ENCODE measurements at regions not wholly inside any gene's neighbourhood (a gene's known extent, or its start where the extent isn't known, plus 50 kb on each side); places are given as distances from the start of the nearest gene placed in this dataset.

DNA sequence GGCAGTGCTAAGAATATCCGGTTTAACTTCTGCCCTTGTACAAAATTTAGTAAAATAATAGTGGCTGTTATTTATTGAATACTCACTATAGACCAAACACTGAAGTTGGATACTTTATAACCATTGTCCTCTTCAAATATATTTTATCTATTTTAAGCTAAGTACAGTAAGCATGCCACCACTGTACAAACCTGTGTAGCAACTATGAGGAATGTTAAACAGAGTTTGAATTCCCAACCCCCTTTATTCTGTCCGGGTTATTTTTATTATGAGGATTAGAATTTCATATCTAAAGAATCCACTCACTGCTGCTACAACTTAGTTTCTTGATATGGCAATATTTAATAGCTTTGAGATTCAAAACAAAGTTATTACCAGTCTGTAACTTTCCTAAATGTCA is 203.5 kb upstream of the RBMS3 start:
- H3K27me3 ChIP-seq, result no peaks in the 10 kb centered on the region
- WGBS, result 66% methylated on average over 2 of the region's 2 CpGs
- no peak for DNase-seq (ENCODE audit: low spot score in 2 of 2)
- TF ChIP-seq POLR2A (IDR thresholded peaks at IDR 0.05) (no peak), EP300 (IDR thresholded peaks at IDR 0.05) (no peak), POLR2AphosphoS5 (IDR thresholded peaks at IDR 0.05) (no peak)
- TF ChIP-seq, protein P1, sequence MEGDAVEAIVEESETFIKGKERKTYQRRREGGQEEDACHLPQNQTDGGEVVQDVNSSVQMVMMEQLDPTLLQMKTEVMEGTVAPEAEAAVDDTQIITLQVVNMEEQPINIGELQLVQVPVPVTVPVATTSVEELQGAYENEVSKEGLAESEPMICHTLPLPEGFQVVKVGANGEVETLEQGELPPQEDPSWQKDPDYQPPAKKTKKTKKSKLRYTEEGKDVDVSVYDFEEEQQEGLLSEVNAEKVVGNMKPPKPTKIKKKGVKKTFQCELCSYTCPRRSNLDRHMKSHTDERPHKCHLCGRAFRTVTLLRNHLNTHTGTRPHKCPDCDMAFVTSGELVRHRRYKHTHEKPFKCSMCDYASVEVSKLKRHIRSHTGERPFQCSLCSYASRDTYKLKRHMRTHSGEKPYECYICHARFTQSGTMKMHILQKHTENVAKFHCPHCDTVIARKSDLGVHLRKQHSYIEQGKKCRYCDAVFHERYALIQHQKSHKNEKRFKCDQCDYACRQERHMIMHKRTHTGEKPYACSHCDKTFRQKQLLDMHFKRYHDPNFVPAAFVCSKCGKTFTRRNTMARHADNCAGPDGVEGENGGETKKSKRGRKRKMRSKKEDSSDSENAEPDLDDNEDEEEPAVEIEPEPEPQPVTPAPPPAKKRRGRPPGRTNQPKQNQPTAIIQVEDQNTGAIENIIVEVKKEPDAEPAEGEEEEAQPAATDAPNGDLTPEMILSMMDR (IDR thresholded peaks at IDR 0.05), result no peak
- H3K9me3 ChIP-seq, result no peaks in the 10 kb centered on the region
- no peaks in the 10 kb centered on the region for H3K4me1 ChIP-seq
- H3K4me3 ChIP-seq, result no peak overlapping the region
- no peak overlapping the region for H3K27ac ChIP-seq
- H3K36me3 ChIP-seq, result no peaks in the 10 kb centered on the region

DNA sequence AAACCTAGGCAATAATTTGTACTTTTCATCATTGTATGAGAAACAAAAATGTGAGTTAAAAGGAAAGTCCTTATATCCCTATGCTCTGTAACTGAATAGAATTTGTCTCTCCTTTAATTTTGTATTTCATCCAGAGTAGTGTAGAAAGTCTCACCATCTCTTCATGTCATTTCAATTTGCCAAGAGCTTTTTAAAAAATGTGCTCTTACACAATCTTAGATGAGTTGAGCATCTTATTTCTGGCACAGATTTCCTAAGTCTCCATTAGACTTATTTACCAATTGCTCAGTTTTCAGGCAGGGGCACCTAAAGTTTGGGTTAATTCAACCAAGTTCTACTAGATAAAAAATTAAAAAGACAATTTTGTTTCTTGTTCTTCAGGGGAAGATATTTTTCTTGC is 201.5 kb upstream of the RBMS3 start:
- no peaks in the 10 kb centered on the region for H3K4me1 ChIP-seq
- DNase-seq (ENCODE audit: low spot score in 2 of 2), result no peak

DNA sequence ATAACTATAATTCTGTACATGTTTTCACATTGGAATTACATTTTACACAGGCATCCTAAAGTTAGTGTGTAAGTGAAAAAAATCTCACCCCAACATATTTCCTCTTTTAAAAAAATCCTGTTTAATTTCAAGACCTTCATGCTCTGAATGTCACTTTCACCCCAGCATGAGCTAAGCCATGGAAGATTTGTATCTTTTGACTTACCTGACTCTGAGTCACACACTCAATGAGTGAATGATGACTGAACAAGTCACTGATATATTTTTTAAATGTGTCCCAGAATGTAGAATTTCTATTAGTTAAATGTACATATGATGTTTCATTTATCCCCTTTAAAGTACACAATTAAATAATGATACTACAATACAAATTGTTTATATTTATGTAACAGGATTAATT is 199.9 kb upstream of the RBMS3 start:
- H3K4me1 ChIP-seq, result no peaks in the 10 kb centered on the region
- no peak overlapping the region for H3K4me3 ChIP-seq
- no peak overlapping the region for H3K27ac ChIP-seq
- no peaks in the 10 kb centered on the region for H3K36me3 ChIP-seq
- TF ChIP-seq, protein P1 (IDR thresholded peaks at IDR 0.05), result no peak
- TF ChIP-seq POLR2A (IDR thresholded peaks at IDR 0.05), result no peak
- TF ChIP-seq POLR2AphosphoS5 (IDR thresholded peaks at IDR 0.05), result no peak
- no peak for TF ChIP-seq EP300 (IDR thresholded peaks at IDR 0.05)
- no peak for DNase-seq (ENCODE audit: low spot score in 2 of 2)
- H3K9me3 ChIP-seq, result no peaks in the 10 kb centered on the region
- no peaks in the 10 kb centered on the region for H3K27me3 ChIP-seq

More for the DNA sequence above, 201.5 kb upstream of the RBMS3 start:
- Histone ChIP-seq H3K36me3 (no peaks in the 10 kb centered on the region), H3K27ac (no peak overlapping the region), H3K27me3 (no peaks in the 10 kb centered on the region), H3K4me3 (no peak overlapping the region), H3K9me3 (no peaks in the 10 kb centered on the region)
- TF ChIP-seq, protein P1 (IDR thresholded peaks at IDR 0.05), result no peak
- TF ChIP-seq EP300 (IDR thresholded peaks at IDR 0.05) (no peak), POLR2A (IDR thresholded peaks at IDR 0.05) (no peak), POLR2AphosphoS5 (IDR thresholded peaks at IDR 0.05) (no peak)

DNA sequence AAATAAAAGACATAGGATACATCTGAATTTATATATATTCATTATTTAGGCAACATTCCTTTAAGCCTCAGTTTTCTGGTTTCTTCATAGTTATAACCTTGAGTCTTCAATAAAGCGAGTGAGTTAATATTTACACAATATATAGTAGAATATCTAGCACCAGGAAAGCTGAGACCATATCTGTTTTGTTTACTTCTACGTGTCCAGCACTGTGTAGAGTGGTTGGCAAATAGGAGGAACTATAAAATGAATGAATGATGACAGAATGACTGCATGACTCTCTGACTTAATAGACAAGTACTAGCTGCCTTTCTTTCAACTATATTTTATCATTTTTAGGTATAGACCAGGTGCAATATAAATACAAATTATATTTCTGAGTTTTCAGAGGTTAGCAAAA is 197.8 kb upstream of the RBMS3 start:
- H3K27me3 ChIP-seq, result no peaks in the 10 kb centered on the region
- H3K27ac ChIP-seq, result no peak overlapping the region
- no peak for DNase-seq (ENCODE audit: low spot score in 2 of 2)
- no peaks in the 10 kb centered on the region for H3K9me3 ChIP-seq
- no peak overlapping the region for H3K4me3 ChIP-seq
- no peak for TF ChIP-seq EP300 (IDR thresholded peaks at IDR 0.05)
- TF ChIP-seq POLR2AphosphoS5 (IDR thresholded peaks at IDR 0.05), result no peak
- TF ChIP-seq, protein P1 (IDR thresholded peaks at IDR 0.05), result no peak
- TF ChIP-seq POLR2A (IDR thresholded peaks at IDR 0.05), result no peak
- 88% methylated on average over 2 of the region's 2 CpGs for WGBS
- no peaks in the 10 kb centered on the region for H3K36me3 ChIP-seq
- H3K4me1 ChIP-seq, result no peaks in the 10 kb centered on the region

DNA sequence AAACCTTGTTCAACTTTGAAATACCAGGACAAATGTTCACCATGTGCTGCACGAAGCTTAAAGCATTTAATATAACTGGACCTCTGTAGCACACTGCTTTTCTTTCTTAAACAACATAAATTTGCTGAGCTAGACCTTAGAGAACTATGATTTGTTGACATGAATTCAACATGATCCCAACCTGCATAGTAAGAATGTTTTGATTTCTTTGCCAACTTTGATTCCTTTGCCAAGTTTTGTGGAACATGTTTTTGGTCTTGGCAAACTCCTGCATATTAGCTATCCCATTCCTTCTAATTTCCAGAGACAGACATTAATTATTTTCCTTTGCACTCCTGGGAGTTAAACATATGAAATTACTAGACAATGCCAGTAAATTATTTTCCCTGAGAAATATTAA is 197.2 kb upstream of the RBMS3 start:
- TF ChIP-seq EP300 (IDR thresholded peaks at IDR 0.05) (no peak), POLR2AphosphoS5 (IDR thresholded peaks at IDR 0.05) (no peak), POLR2A (IDR thresholded peaks at IDR 0.05) (no peak)
- TF ChIP-seq, protein P1 (IDR thresholded peaks at IDR 0.05), result no peak
- Histone ChIP-seq H3K9me3 (no peaks in the 10 kb centered on the region), H3K36me3 (no peaks in the 10 kb centered on the region), H3K4me1 (no peaks in the 10 kb centered on the region), H3K4me3 (no peak overlapping the region), H3K27me3 (no peaks in the 10 kb centered on the region), H3K27ac (no peak overlapping the region)
- WGBS, result 19% methylated on average over 1 of the region's 1 CpG
- DNase-seq (ENCODE audit: low spot score in 2 of 2), result no peak
